ENCODE measurements at regions not wholly inside any gene's neighbourhood (a gene's known extent, or its start where the extent isn't known, plus 50 kb on each side); places are given as distances from the start of the nearest gene placed in this dataset.

DNA sequence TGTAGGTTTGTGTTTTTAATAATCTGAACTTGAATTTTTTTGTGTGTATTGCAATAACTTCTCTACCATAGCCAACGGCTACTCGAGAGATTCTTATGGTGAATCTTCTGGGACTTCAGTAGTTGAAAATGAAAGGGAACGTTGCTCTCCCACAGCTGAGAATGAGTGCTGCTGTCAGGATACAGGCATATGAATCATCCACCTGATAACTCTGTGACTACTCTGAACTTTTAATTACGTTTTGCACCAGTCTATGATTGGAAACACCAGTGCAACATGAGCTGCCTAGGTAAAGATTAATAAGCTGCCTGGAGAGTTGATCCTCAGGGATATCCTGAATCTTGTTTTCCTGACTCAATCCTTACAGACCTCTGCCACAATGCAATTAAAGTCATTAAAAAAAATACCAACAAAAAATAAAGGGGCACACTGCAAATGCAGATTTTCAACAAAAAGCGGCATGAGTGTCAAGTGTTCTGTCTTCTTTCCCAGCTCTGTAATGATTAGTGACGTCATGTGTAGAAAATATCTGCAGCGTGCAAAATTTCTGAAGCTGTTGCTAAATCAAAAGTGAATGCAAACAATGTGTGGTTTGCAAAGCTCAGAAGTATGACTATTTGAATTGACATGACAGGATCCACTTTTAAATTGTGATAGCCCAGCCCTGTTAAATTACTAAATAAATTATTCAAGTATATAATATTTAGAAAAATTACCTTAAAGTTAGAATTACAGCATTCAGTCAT, 432.2 kb downstream of the HTR1B start:
- TF ChIP-seq, protein P1, sequence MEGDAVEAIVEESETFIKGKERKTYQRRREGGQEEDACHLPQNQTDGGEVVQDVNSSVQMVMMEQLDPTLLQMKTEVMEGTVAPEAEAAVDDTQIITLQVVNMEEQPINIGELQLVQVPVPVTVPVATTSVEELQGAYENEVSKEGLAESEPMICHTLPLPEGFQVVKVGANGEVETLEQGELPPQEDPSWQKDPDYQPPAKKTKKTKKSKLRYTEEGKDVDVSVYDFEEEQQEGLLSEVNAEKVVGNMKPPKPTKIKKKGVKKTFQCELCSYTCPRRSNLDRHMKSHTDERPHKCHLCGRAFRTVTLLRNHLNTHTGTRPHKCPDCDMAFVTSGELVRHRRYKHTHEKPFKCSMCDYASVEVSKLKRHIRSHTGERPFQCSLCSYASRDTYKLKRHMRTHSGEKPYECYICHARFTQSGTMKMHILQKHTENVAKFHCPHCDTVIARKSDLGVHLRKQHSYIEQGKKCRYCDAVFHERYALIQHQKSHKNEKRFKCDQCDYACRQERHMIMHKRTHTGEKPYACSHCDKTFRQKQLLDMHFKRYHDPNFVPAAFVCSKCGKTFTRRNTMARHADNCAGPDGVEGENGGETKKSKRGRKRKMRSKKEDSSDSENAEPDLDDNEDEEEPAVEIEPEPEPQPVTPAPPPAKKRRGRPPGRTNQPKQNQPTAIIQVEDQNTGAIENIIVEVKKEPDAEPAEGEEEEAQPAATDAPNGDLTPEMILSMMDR (optimal IDR thresholded peaks at IDR 0.05 in 1 of 3, IDR thresholded peaks at IDR 0.05 in 1 of 3, conservative IDR thresholded peaks at IDR 0.05 in 1 of 3; ENCODE audit: extremely low read depth in 1 of 3, insufficient read depth in 2 of 3, low read length in 3 of 3): no peak
- no peak for TF ChIP-seq EZH2 (IDR thresholded peaks at IDR 0.05; ENCODE audit: low read length)

Data from keratinocyte (primary cell).